HEK293 (cell line): ENCODE measurements at regions not wholly inside any gene's neighbourhood (a gene's known extent, or its start where the extent isn't known, plus 50 kb on each side); places are given as distances from the start of the nearest gene placed in this dataset.

Experiments used
- CTCF ChIA-PET: fragments of 350-600 bp; formaldehyde crosslinking; extraction: SDS; loops from one replicate; lab custom pipeline; 2021; ENCODE audit warnings: antibody characterized with exemption; lab: Yijun Ruan, JAX
- POLR2A ChIA-PET: fragments of 300-600 bp; formaldehyde crosslinking; extraction: SDS; loops from one replicate; lab custom pipeline; 2020; ENCODE audit warnings: antibody characterized with exemption, inconsistent platforms; lab: Yijun Ruan, JAX
- H3K27ac ChIP-seq: fragments of 200-500 bp; sonication (Bioruptor generic); 2 replicates; pipeline ENCODE4 v1.5.1; 2014; ENCODE audit warnings: low read depth, low read length, control low read depth, inconsistent platforms; ENCODE audit errors: extremely low read depth
- H3K36me3 ChIP-seq, 2 experiments: fragments of 200-500 bp in 1 of 2; sonication (Bioruptor generic) in 1 of 2; 1 replicate in 1 of 2; 2 replicates in 1 of 2; pipeline ENCODE4 v1.5.1; 2014 to 2017; ENCODE audit warnings: inconsistent platforms in 2 of 2, low read length in 2 of 2; ENCODE audit not compliant: control insufficient read depth in 2 of 2, insufficient read depth in 1 of 2
- H3K4me1 ChIP-seq: fragments of 200-500 bp; sonication (Bioruptor generic); 2 replicates; pipeline ENCODE4 v1.5.1; 2014; ENCODE audit warnings: mild to moderate bottlenecking, low read length, inconsistent platforms; ENCODE audit not compliant: control insufficient read depth, insufficient read depth
- H3K4me3 ChIP-seq: 2 replicates; pipeline ENCODE4 v1.5.1; 2011; ENCODE audit warnings: low read depth, mild to moderate bottlenecking, control low read depth, low read length, moderate library complexity
- H3K9me3 ChIP-seq: fragments of 200-500 bp; sonication (Bioruptor generic); 2 replicates; pipeline ENCODE4 v1.5.1; 2014; ENCODE audit warnings: low read depth, low read length, inconsistent platforms; ENCODE audit not compliant: control insufficient read depth, insufficient read depth
- GFI1B ChIP-seq: fragments of 450-650 bp; formaldehyde crosslinking; IDR thresholded peaks from 2 replicates; pipeline ENCODE4 v1.5.1; 2016; ENCODE audit warnings: missing biosample characterization, missing genetic modification characterization
- GLI2 ChIP-seq: fragments of 450-650 bp; formaldehyde crosslinking; IDR thresholded peaks from 2 replicates; pipeline ENCODE4; 2017; ENCODE audit warnings: missing biosample characterization, missing genetic modification characterization, low read depth, borderline replicate concordance
- GLI4 ChIP-seq: fragments of 450-650 bp; formaldehyde crosslinking; IDR thresholded peaks from 2 replicates; pipeline ENCODE4 v1.5.1; 2016; ENCODE audit warnings: missing biosample characterization, missing genetic modification characterization
- KLF7 ChIP-seq: fragments of 450-650 bp; formaldehyde crosslinking; IDR thresholded peaks from 2 replicates; pipeline ENCODE4 v1.5.1; 2016; ENCODE audit warnings: missing biosample characterization, missing genetic modification characterization, borderline replicate concordance
- SP7 ChIP-seq: fragments of 450-650 bp; formaldehyde crosslinking; IDR thresholded peaks from 2 replicates; pipeline ENCODE4 v1.5.1; 2016; ENCODE audit warnings: missing biosample characterization, missing genetic modification characterization
- ZEB2 ChIP-seq: fragments of 450-650 bp; formaldehyde crosslinking; IDR thresholded peaks from 2 replicates; pipeline ENCODE4 v1.5.1; 2016; ENCODE audit warnings: missing biosample characterization, missing genetic modification characterization
- ZFP3 ChIP-seq: fragments of 450-650 bp; formaldehyde crosslinking; IDR thresholded peaks from 2 replicates; pipeline ENCODE4 v1.5.1; 2016; ENCODE audit warnings: low read depth, missing biosample characterization, missing genetic modification characterization
- ZFP41 ChIP-seq: fragments of 450-650 bp; formaldehyde crosslinking; IDR thresholded peaks from 2 replicates; pipeline ENCODE4 v1.5.1; 2016; ENCODE audit warnings: missing biosample characterization, missing genetic modification characterization, borderline replicate concordance
- ZFP69B ChIP-seq: fragments of 450-650 bp; formaldehyde crosslinking; IDR thresholded peaks from 2 replicates; pipeline ENCODE4 v1.5.1; 2016; ENCODE audit warnings: missing biosample characterization, missing genetic modification characterization
- ZNF174 ChIP-seq: fragments of 450-650 bp; formaldehyde crosslinking; IDR thresholded peaks from 2 replicates; pipeline ENCODE4 v1.5.0; 2017; ENCODE audit warnings: missing biosample characterization, mild to moderate bottlenecking, missing genetic modification characterization
- ZNF19 ChIP-seq: fragments of 450-650 bp; formaldehyde crosslinking; IDR thresholded peaks from 2 replicates; pipeline ENCODE4; 2016; ENCODE audit warnings: missing biosample characterization, missing genetic modification characterization, low read depth
- ZNF239 ChIP-seq: fragments of 450-650 bp; formaldehyde crosslinking; IDR thresholded peaks from 2 replicates; pipeline ENCODE4 v1.5.1; 2016; ENCODE audit warnings: missing biosample characterization, missing genetic modification characterization
- ZNF274 ChIP-seq, 2 experiments: fragments of 200-500 bp in 1 of 2; fragments of 450-650 bp in 1 of 2; sonication (Bioruptor generic) in 1 of 2; formaldehyde crosslinking in 1 of 2; IDR thresholded peaks; 2 replicates each; pipeline versions ENCODE4 v1.5.1 to v1.6.1; 2014 to 2016; ENCODE audit warnings: borderline replicate concordance in 1 of 2, inconsistent platforms in 1 of 2, low read length in 1 of 2, missing biosample characterization in 1 of 2, missing genetic modification characterization in 1 of 2
- ZNF302 ChIP-seq: fragments of 450-650 bp; formaldehyde crosslinking; IDR thresholded peaks from 2 replicates; pipeline ENCODE4 v1.5.1; 2016; ENCODE audit warnings: missing biosample characterization, missing genetic modification characterization, low read depth
- ZNF324 ChIP-seq: fragments of 450-650 bp; formaldehyde crosslinking; IDR thresholded peaks from 2 replicates; pipeline ENCODE4 v1.5.1; 2016; ENCODE audit warnings: missing biosample characterization, missing genetic modification characterization
- ZNF530 ChIP-seq: fragments of 450-650 bp; formaldehyde crosslinking; IDR thresholded peaks from 2 replicates; pipeline ENCODE4 v1.5.1; 2016; ENCODE audit warnings: low read depth, missing biosample characterization, missing genetic modification characterization
- ZNF544 ChIP-seq: fragments of 450-650 bp; formaldehyde crosslinking; IDR thresholded peaks from 2 replicates; pipeline ENCODE4 v1.5.0; 2017; ENCODE audit warnings: missing biosample characterization, missing genetic modification characterization
- ZNF596 ChIP-seq: fragments of 450-650 bp; IDR thresholded peaks from 2 replicates; pipeline ENCODE4 v1.5.0; 2018; ENCODE audit warnings: missing biosample characterization, mild to moderate bottlenecking, missing genetic modification characterization, moderate library complexity
- ZNF624 ChIP-seq: fragments of 450-650 bp; formaldehyde crosslinking; IDR thresholded peaks from 2 replicates; pipeline ENCODE4 v1.5.1; 2017; ENCODE audit warnings: missing biosample characterization, missing genetic modification characterization
- ZNF670 ChIP-seq: fragments of 450-650 bp; formaldehyde crosslinking; IDR thresholded peaks from 2 replicates; pipeline ENCODE4 v1.5.1; 2016; ENCODE audit warnings: missing biosample characterization, missing genetic modification characterization, low read depth
- ZSCAN18 ChIP-seq: fragments of 450-650 bp; formaldehyde crosslinking; IDR thresholded peaks from 2 replicates; pipeline ENCODE4 v1.5.1; 2016; ENCODE audit warnings: missing biosample characterization, missing genetic modification characterization
- ZSCAN5A ChIP-seq: fragments of 450-650 bp; formaldehyde crosslinking; IDR thresholded peaks from 2 replicates; pipeline ENCODE4 v1.5.1; 2016; ENCODE audit warnings: missing biosample characterization, missing genetic modification characterization
- TF ChIP-seq, protein P1 (sequence below): fragments of 450-650 bp; formaldehyde crosslinking; IDR thresholded peaks from 2 replicates; pipeline ENCODE4 v1.5.1; 2016; ENCODE audit warnings: missing biosample characterization, missing genetic modification characterization

DNA sequence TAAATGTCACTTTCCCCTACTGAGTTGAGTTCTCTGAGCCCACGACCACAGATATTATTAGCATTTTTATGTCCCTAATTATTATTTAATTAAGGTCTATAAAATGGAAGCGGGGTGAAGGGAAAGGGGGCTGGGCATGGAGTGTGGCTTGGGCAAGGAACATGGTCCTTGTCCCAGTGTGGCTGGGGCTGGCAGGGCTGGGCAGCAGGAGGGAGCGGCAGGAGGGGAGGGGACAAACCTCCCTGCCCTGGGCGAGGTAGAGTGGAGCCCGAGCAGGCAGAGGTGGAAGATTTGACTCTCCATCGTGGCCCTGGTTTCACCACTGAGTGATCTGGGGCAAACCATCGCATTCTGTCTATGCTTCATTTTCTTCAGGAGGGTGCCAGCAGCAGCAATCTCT, 402.9 kb upstream of the C2CD4B start:
- Histone ChIP-seq H3K4me1 (peaks cover 12% of the 10 kb centered on the region), H3K9me3 (no peaks in the 10 kb centered on the region), H3K36me3 (no peaks in the 10 kb centered on the region), H3K4me3 (no peak overlapping the region), H3K27ac (no peak overlapping the region)
- POLR2A ChIA-PET = no interaction called here
- CTCF ChIA-PET = no interaction called here
- TF ChIP-seq, protein P1, sequence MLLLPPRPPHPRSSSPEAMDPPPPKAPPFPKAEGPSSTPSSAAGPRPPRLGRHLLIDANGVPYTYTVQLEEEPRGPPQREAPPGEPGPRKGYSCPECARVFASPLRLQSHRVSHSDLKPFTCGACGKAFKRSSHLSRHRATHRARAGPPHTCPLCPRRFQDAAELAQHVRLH (tag by site-specific recombination) = no peak
- TF ChIP-seq ZFP69B (no peak), GLI2 (tag by site-specific recombination) (no peak), KLF7 (tag by site-specific recombination) (no peak), ZSCAN18 (tag by site-specific recombination) (no peak), ZFP3 (no peak), ZNF174 (tag by site-specific recombination) (no peak), SP7 (tag by site-specific recombination) (no peak), ZNF596 (no peak), ZFP41 (tag by site-specific recombination) (no peak), GFI1B (no peak), GLI4 (tag by site-specific recombination) (no peak), ZNF324 (no peak), ZNF19 (tag by site-specific recombination) (no peak), ZNF274 (IDR thresholded peaks at IDR 0.05; ENCODE audit: low read length) (no peak), ZNF274 (tag by site-specific recombination; IDR thresholded peaks at IDR 0.05; ENCODE audit: borderline replicate concordance) (no peak), ZNF670 (tag by site-specific recombination) (no peak), ZNF544 (tag by site-specific recombination) (no peak), ZNF624 (no peak), ZEB2 (tag by site-specific recombination) (no peak), ZSCAN5A (no peak)

GRCh38 chr15:62568702-62569101, 403.6 kb upstream of the C2CD4B start:
- TF ChIP-seq ZNF302 (tag by site-specific recombination) (no peak), ZNF530 (tag by site-specific recombination) (no peak), ZFP69B (no peak), ZNF239 (tag by site-specific recombination) (no peak)
- Histone ChIP-seq H3K4me1 (peaks cover 12% of the 10 kb centered on the region), H3K9me3 (no peaks in the 10 kb centered on the region), H3K4me3 (no peak overlapping the region), H3K36me3 (no peaks in the 10 kb centered on the region), H3K27ac (no peak overlapping the region)
- ChIA-PET POLR2A (no interaction called here), CTCF (no interaction called here)
